HCT116 (cell line): ENCODE measurements at regions not wholly inside any gene's neighbourhood (a gene's known extent, or its start where the extent isn't known, plus 50 kb on each side); places are given as distances from the start of the nearest gene placed in this dataset.
"Not testable (repeated sequence)": the region's sequence is repeated elsewhere in the genome, so short reads cannot be mapped to it uniquely, and the experiment has no call there.

Source experiments
- ATAC-seq: fragments of 200-7000 bp; cut with Tn5 transposase; 2 replicates; pipeline ENCODE4 v1.9.1; 2020; ENCODE audit warnings: mild to moderate bottlenecking, moderate library complexity
- BruUV-seq: library from RNA; stranded (reverse); fragments of 400-500 nt; replicated peaks from 2 replicates; lab custom pipeline; 2021; lab: Mats Ljungman, UMichigan
- CTCF ChIA-PET: fragments of 300-600 bp; sonication (Branson Sonifier 250); formaldehyde crosslinking; loops from one replicate; lab custom pipeline; 2021; ENCODE audit warnings: antibody characterized with exemption; lab: Charles Lee
- POLR2A ChIA-PET: fragments of 300-600, 350-600 bp; sonication (Branson Sonifier 250); formaldehyde crosslinking; loops from one replicate; lab custom pipeline; 2021; ENCODE audit warnings: antibody characterized with exemption; lab: Charles Lee
- RAD21 ChIA-PET, 2 experiments: fragments of 300-600 bp; sonication (Branson Sonifier 250); formaldehyde crosslinking; loops; one replicate each; lab custom pipeline; 2023; ENCODE audit warnings: low total read pairs in 2 of 2; ENCODE audit not compliant: uncharacterized antibody in 2 of 2, unreplicated experiment in 2 of 2, low non-redundant PET in 1 of 2; lab: Charles Lee
- DNase-seq: peaks from one replicate; pipeline ENCODE4 v3.0.0-alpha.2; 2010; ENCODE audit warnings: low read depth, low spot score
- H2AFZ ChIP-seq: fragments of 200-600 bp; shearing (Covaris generic), sonication (generic); 2 replicates; pipeline ENCODE4 v1.6.1; 2017; ENCODE audit warnings: low read depth, mixed run types, mixed read lengths, antibody characterized with exemption, low read length; ENCODE audit not compliant: poor library complexity, severe bottlenecking
- H3K27ac ChIP-seq: 2 replicates; pipeline ENCODE4 v1.5.1; 2012; ENCODE audit warnings: low read depth, low read length
- H3K27me3 ChIP-seq: fragments of 200-600 bp; sonication (generic); 2 replicates; pipeline ENCODE4 v1.6.1; 2016; ENCODE audit warnings: mixed run types, low read length, mixed read lengths; ENCODE audit not compliant: insufficient read depth
- H3K36me3 ChIP-seq, 2 experiments: fragments of 200-500 bp in 1 of 2; fragments of 200-600 bp in 1 of 2; sonication (Bioruptor generic) in 1 of 2; sonication (generic) in 1 of 2; 2 replicates each; pipeline versions ENCODE4 v1.5.1 to v1.6.1; 2014 to 2016; ENCODE audit warnings: low read length in 2 of 2, inconsistent platforms in 1 of 2, mixed read lengths in 1 of 2, mixed run types in 1 of 2; ENCODE audit not compliant: insufficient read depth in 2 of 2, control insufficient read depth in 1 of 2
- H3K4me1 ChIP-seq, 2 experiments: fragments of 200-600 bp in 1 of 2; sonication (generic) in 1 of 2; 2 replicates each; pipeline versions ENCODE4 v1.5.1 to v1.6.1; 2012 to 2017; ENCODE audit warnings: low read length in 2 of 2, inconsistent platforms in 1 of 2, mild to moderate bottlenecking in 1 of 2, mixed read lengths in 1 of 2, mixed run types in 1 of 2, moderate library complexity in 1 of 2; ENCODE audit not compliant: insufficient read depth in 2 of 2, control insufficient read depth in 1 of 2
- H3K4me2 ChIP-seq: fragments of 200-600 bp; sonication (generic); 2 replicates; pipeline ENCODE4 v1.6.1; 2017; ENCODE audit warnings: mixed run types, low read length, mixed read lengths
- H3K4me3 ChIP-seq, 2 experiments: fragments of 200-600 bp in 1 of 2; sonication (generic) in 1 of 2; replicated peaks in 1 of 2; 2 replicates each; pipeline ENCODE4 v1.5.1; 2011 to 2016; ENCODE audit warnings: low read length in 2 of 2, control low read depth in 1 of 2, low read depth in 1 of 2, mild to moderate bottlenecking in 1 of 2, mixed read lengths in 1 of 2, mixed run types in 1 of 2
- H3K79me2 ChIP-seq: fragments of 200-600 bp; sonication (generic); 2 replicates; pipeline ENCODE4 v1.6.1; 2017; ENCODE audit warnings: mild to moderate bottlenecking, mixed run types, low read length, moderate library complexity, mixed read lengths; ENCODE audit not compliant: insufficient read depth
- H3K9ac ChIP-seq: fragments of 200-600 bp; sonication (generic); 2 replicates; pipeline ENCODE4 v1.6.1; 2016; ENCODE audit warnings: low read length, mixed read lengths
- H3K9me2 ChIP-seq: fragments of 200-600 bp; sonication (generic), shearing (Covaris generic); 2 replicates; pipeline ENCODE4 v1.6.1; 2017; ENCODE audit warnings: mixed run types, mild to moderate bottlenecking, moderate library complexity; ENCODE audit not compliant: insufficient read depth
- H3K9me3 ChIP-seq, 2 experiments: fragments of 200-500 bp in 1 of 2; fragments of 200-600 bp in 1 of 2; sonication (Bioruptor generic) in 1 of 2; sonication (generic) in 1 of 2; 2 replicates each; pipeline ENCODE4 v1.6.1; 2014 to 2017; ENCODE audit warnings: low read length in 2 of 2, mixed read lengths in 2 of 2, inconsistent platforms in 1 of 2, low read depth in 1 of 2, mild to moderate bottlenecking in 1 of 2, mixed run types in 1 of 2, moderate library complexity in 1 of 2; ENCODE audit not compliant: control insufficient read depth in 1 of 2, insufficient read depth in 1 of 2
- H4K20me1 ChIP-seq: fragments of 200-600 bp; sonication (generic), shearing (Covaris generic); 2 replicates; pipeline ENCODE4 v1.6.1; 2017; ENCODE audit warnings: mixed run types, mild to moderate bottlenecking, moderate library complexity; ENCODE audit not compliant: insufficient read depth
- CEBPB ChIP-seq: IDR thresholded peaks from 2 replicates; pipeline ENCODE4 v1.6.1; 2012; ENCODE audit warnings: low read depth
- EGR1 ChIP-seq: IDR thresholded peaks from 2 replicates; pipeline ENCODE4 v1.6.1; 2012; ENCODE audit warnings: low read depth
- ELF1 ChIP-seq: IDR thresholded peaks from 2 replicates; pipeline ENCODE4 v1.6.1; 2012; ENCODE audit warnings: low read depth, borderline replicate concordance
- EZH2 ChIP-seq: fragments of 200-600 bp; sonication (generic); IDR thresholded peaks from 2 replicates; pipeline ENCODE4 v1.6.1; 2017; ENCODE audit warnings: antibody characterized with exemption, mixed run types
- EZH2phosphoT487 ChIP-seq: fragments of 200-600 bp; IDR thresholded peaks from 2 replicates; pipeline ENCODE4 v1.6.1; 2018; ENCODE audit warnings: antibody characterized with exemption, borderline replicate concordance
- JUND ChIP-seq: IDR thresholded peaks from 2 replicates; pipeline ENCODE4 v1.6.1; 2012
- MAX ChIP-seq: IDR thresholded peaks from 2 replicates; pipeline ENCODE4 v1.6.1; 2012
- POLR2A ChIP-seq: IDR thresholded peaks from 2 replicates; pipeline ENCODE4 v1.7.0; 2011; ENCODE audit warnings: borderline replicate concordance; ENCODE audit not compliant: insufficient read depth, insufficient read length; ENCODE audit errors: extremely low read depth
- POLR2AphosphoS5 ChIP-seq: IDR thresholded peaks from 2 replicates; pipeline ENCODE4 v1.6.1; 2011; ENCODE audit warnings: mild to moderate bottlenecking, low read depth, low read length, moderate library complexity
- RAD21 ChIP-seq: IDR thresholded peaks from 2 replicates; pipeline ENCODE4 v1.6.1; 2012; ENCODE audit warnings: low read depth, mild to moderate bottlenecking
- SIN3A ChIP-seq: IDR thresholded peaks from 2 replicates; pipeline ENCODE4 v1.6.1; 2012; ENCODE audit warnings: low read depth
- SRF ChIP-seq: IDR thresholded peaks from 2 replicates; pipeline ENCODE4 v1.6.1; 2012; ENCODE audit warnings: low read depth
- TCF7L2 ChIP-seq: IDR thresholded peaks from 2 replicates; pipeline ENCODE4 v1.7.0; 2011; ENCODE audit warnings: borderline replicate concordance, inconsistent platforms; ENCODE audit not compliant: insufficient read depth, insufficient read length; ENCODE audit errors: extremely low read depth
- YY1 ChIP-seq: IDR thresholded peaks from 2 replicates; pipeline ENCODE4 v1.6.1; 2011; ENCODE audit warnings: low read length, low read depth, moderate library complexity, mild to moderate bottlenecking; ENCODE audit not compliant: insufficient replicate concordance; ENCODE audit errors: extremely low read depth
- intact Hi-C: fragments of 100-400 bp; cut with micrococcal nuclease; formaldehyde crosslinking; loops from 2 replicates; pipeline ENCODE4 v1.10.0; 2022

- H3K36me3 ChIP-seq, POLR2A ChIA-PET, H4K20me1 ChIP-seq, H3K9ac ChIP-seq, BruUV-seq, H2AFZ ChIP-seq, H3K79me2 ChIP-seq, ATAC-seq, H3K9me2 ChIP-seq, H3K9me3 ChIP-seq, intact Hi-C loops, H3K27ac ChIP-seq, H3K27me3 ChIP-seq, H3K4me1 ChIP-seq, CTCF ChIA-PET, DNase-seq, H3K4me2 ChIP-seq, RAD21 ChIA-PET, H3K4me3 ChIP-seq: not testable (repeated sequence)
Measured at GRCh38 chr2:83788938-83789566, 670.0 kb downstream of the SUCLG1 start.

- no peak for TF ChIP-seq JUND
- TF ChIP-seq EZH2phosphoT487 = no peak
- TF ChIP-seq CEBPB = no peak
- TF ChIP-seq EZH2 = no peak
- no peak for TF ChIP-seq TCF7L2
- no peak for TF ChIP-seq EGR1
- TF ChIP-seq SRF = no peak
- TF ChIP-seq ELF1 = no peak
- no peak for TF ChIP-seq YY1
- no peak for TF ChIP-seq MAX
- TF ChIP-seq RAD21 = no peak
- no peak for TF ChIP-seq POLR2AphosphoS5
- TF ChIP-seq SIN3A = no peak
- no peak for TF ChIP-seq POLR2A
- H3K9me3 ChIP-seq = no peaks in the 10 kb centered on the region
- H2AFZ ChIP-seq = no peak overlapping the region
- BruUV-seq = no TSS peak
- no peaks in the 10 kb centered on the region for H3K4me1 ChIP-seq
- no peaks in the 10 kb centered on the region for H3K9me2 ChIP-seq
- H3K4me3 ChIP-seq = no peak overlapping the region
- H3K27me3 ChIP-seq = no peaks in the 10 kb centered on the region
- ATAC-seq = no peak
- H3K27ac ChIP-seq = no peak overlapping the region
- no peaks in the 10 kb centered on the region for H4K20me1 ChIP-seq
- POLR2A ChIA-PET = no interaction called here
- no peak for DNase-seq
- intact Hi-C loops = no loop called here
- H3K9ac ChIP-seq = no peak overlapping the region
- CTCF ChIA-PET = no interaction called here
- no peak overlapping the region for H3K4me2 ChIP-seq
- RAD21 ChIA-PET = no interaction called here
- no peaks in the 10 kb centered on the region for H3K36me3 ChIP-seq
- H3K79me2 ChIP-seq = no peaks in the 10 kb centered on the region
Measured at GRCh38 chr2:83787189-83787588, 671.9 kb downstream of the SUCLG1 start.
